SK-N-SH (cell line): ENCODE measurements at regions not wholly inside any gene's neighbourhood (a gene's known extent, or its start where the extent isn't known, plus 50 kb on each side); places are given as distances from the start of the nearest gene placed in this dataset.

Experiments
- CTCF ChIA-PET: fragments of 300-600, 350-600 bp; formaldehyde crosslinking; extraction: SDS; loops from one replicate; lab custom pipeline; 2021; lab: Yijun Ruan, JAX
- POLR2A ChIA-PET: fragments of 350-600 bp; sonication (Branson Sonifier 250); formaldehyde crosslinking; extraction: SDS; loops from one replicate; lab custom pipeline; 2020; ENCODE audit warnings: antibody characterized with exemption, inconsistent platforms; lab: Yijun Ruan, JAX
- DNase-seq: peaks from one replicate; pipeline ENCODE4 v3.0.0; 2012
- H2AFZ ChIP-seq: fragments of 200-600 bp; sonication (generic); 2 replicates; pipeline ENCODE4 v1.8.1; 2016; ENCODE audit warnings: antibody characterized with exemption, mild to moderate bottlenecking, low read depth
- H3F3A ChIP-seq: fragments of 200-600 bp; sonication (generic); replicated peaks from 2 replicates; pipeline ENCODE3; 2016; ENCODE audit warnings: antibody characterized with exemption, mild to moderate bottlenecking; ENCODE audit not compliant: insufficient read depth
- H3K27ac ChIP-seq, 2 experiments: fragments of 200-500 bp in 1 of 2; fragments of 200-600 bp in 1 of 2; sonication (Bioruptor generic) in 1 of 2; sonication (generic), shearing (Covaris generic) in 1 of 2; 2 replicates each; pipeline versions ENCODE4 v1.5.1 to v1.6.1; 2014 to 2016; ENCODE audit warnings: low read depth in 2 of 2, inconsistent platforms in 1 of 2, low read length in 1 of 2, mild to moderate bottlenecking in 1 of 2, mixed read lengths in 1 of 2
- H3K27me3 ChIP-seq: fragments of 200-600 bp; sonication (generic), shearing (Covaris generic); 2 replicates; pipeline ENCODE4 v1.6.1; 2016; ENCODE audit warnings: mixed run types; ENCODE audit not compliant: insufficient read depth
- H3K36me3 ChIP-seq, 2 experiments: fragments of 200-500 bp in 1 of 2; fragments of 200-600 bp in 1 of 2; sonication (Bioruptor generic) in 1 of 2; sonication (generic) in 1 of 2; replicated peaks in 1 of 2; 2 replicates each; pipeline versions ENCODE3 to v1.5.1; 2014 to 2016; ENCODE audit warnings: low read length in 1 of 2, mild to moderate bottlenecking in 1 of 2; ENCODE audit not compliant: insufficient read depth in 2 of 2, control insufficient read depth in 1 of 2
- H3K4me1 ChIP-seq, 2 experiments: fragments of 200-500 bp in 1 of 2; fragments of 200-600 bp in 1 of 2; sonication (Bioruptor generic) in 1 of 2; sonication (generic), shearing (Covaris generic) in 1 of 2; 2 replicates each; pipeline versions ENCODE4 v1.5.1 to v1.6.1; 2014 to 2016; ENCODE audit warnings: low read depth in 1 of 2, low read length in 1 of 2, mixed run types in 1 of 2; ENCODE audit not compliant: insufficient read depth in 2 of 2, control insufficient read depth in 1 of 2
- H3K4me2 ChIP-seq: fragments of 200-600 bp; sonication (generic), shearing (Covaris generic); 2 replicates; pipeline ENCODE4 v1.6.1; 2017; ENCODE audit warnings: mixed run types
- H3K4me3 ChIP-seq, 2 experiments: fragments of 200-500 bp in 1 of 2; fragments of 200-600 bp in 1 of 2; sonication (Bioruptor generic) in 1 of 2; sonication (generic), shearing (Covaris generic) in 1 of 2; 2 replicates each; pipeline versions ENCODE4 v1.5.1 to v1.8.1; 2014 to 2016; ENCODE audit warnings: low read depth in 2 of 2, inconsistent platforms in 1 of 2, low read length in 1 of 2, mild to moderate bottlenecking in 1 of 2, mixed read lengths in 1 of 2, moderate library complexity in 1 of 2
- H3K79me2 ChIP-seq: fragments of 200-600 bp; sonication (generic); 2 replicates; pipeline ENCODE4 v1.8.1; 2017; ENCODE audit warnings: mild to moderate bottlenecking; ENCODE audit not compliant: insufficient read depth
- H3K9ac ChIP-seq: fragments of 200-600 bp; sonication (generic); 2 replicates; pipeline ENCODE4 v1.6.1; 2017; ENCODE audit warnings: mixed run types
- H3K9me2 ChIP-seq: fragments of 200-600 bp; sonication (generic); 2 replicates; pipeline ENCODE4 v1.6.1; 2017; ENCODE audit warnings: mixed run types
- H3K9me3 ChIP-seq: fragments of 200-600 bp; sonication (generic); 2 replicates; pipeline ENCODE4 v1.6.1; 2017; ENCODE audit warnings: mixed run types, mild to moderate bottlenecking, moderate library complexity
- H4K20me1 ChIP-seq: fragments of 200-600 bp; sonication (generic); 2 replicates; pipeline ENCODE4 v1.6.1; 2017; ENCODE audit warnings: mild to moderate bottlenecking, mixed run types; ENCODE audit not compliant: insufficient read depth
- CTCF ChIP-seq: fragments of 200-600 bp; sonication (generic); IDR thresholded peaks from 2 replicates; pipeline ENCODE4 v1.6.1; 2017; ENCODE audit warnings: antibody characterized with exemption, mild to moderate bottlenecking, moderate library complexity
- ELF1 ChIP-seq: IDR thresholded peaks from 2 replicates; pipeline ENCODE4 v1.4.0; 2012
- EZH2phosphoT487 ChIP-seq: fragments of 200-600 bp; sonication (generic); IDR thresholded peaks from 2 replicates; pipeline ENCODE4 v1.6.1; 2017; ENCODE audit warnings: low read depth, mixed run types, mild to moderate bottlenecking, antibody characterized with exemption, moderate library complexity, borderline replicate concordance
- FOXM1 ChIP-seq: IDR thresholded peaks from 2 replicates; pipeline ENCODE4 v1.4.0; 2012; ENCODE audit warnings: low read depth, mild to moderate bottlenecking
- GATA2 ChIP-seq: sonication (generic); formaldehyde crosslinking; IDR thresholded peaks from 2 replicates; pipeline ENCODE4 v1.5.0; 2020; ENCODE audit warnings: mild to moderate bottlenecking, missing genetic modification reagents
- JUND ChIP-seq: IDR thresholded peaks from 2 replicates; pipeline ENCODE4 v1.4.0; 2012
- MAX ChIP-seq: IDR thresholded peaks from 2 replicates; pipeline ENCODE4 v1.4.0; 2012; ENCODE audit warnings: low read depth
- NFIC ChIP-seq: IDR thresholded peaks from 2 replicates; pipeline ENCODE4 v1.4.0; 2012; ENCODE audit warnings: borderline replicate concordance
- NRF1 ChIP-seq: IDR thresholded peaks from 2 replicates; pipeline ENCODE4 v1.6.1; 2012; ENCODE audit warnings: low read depth, mild to moderate bottlenecking, low read length
- PBX3 ChIP-seq: IDR thresholded peaks from 2 replicates; pipeline ENCODE4; 2012
- RAD21 ChIP-seq: IDR thresholded peaks from 2 replicates; pipeline ENCODE4 v1.6.1; 2012; ENCODE audit warnings: mild to moderate bottlenecking, low read length
- REST ChIP-seq: IDR thresholded peaks from 2 replicates; pipeline ENCODE4 v1.6.1; 2012; ENCODE audit warnings: mild to moderate bottlenecking, low read depth, low read length, moderate library complexity
- RFX5 ChIP-seq: IDR thresholded peaks from 2 replicates; pipeline ENCODE4 v1.6.1; 2012; ENCODE audit warnings: mild to moderate bottlenecking, improper control_type of control experiment, low read length
- RXRA ChIP-seq: IDR thresholded peaks from 2 replicates; pipeline ENCODE4 v1.4.0; 2012; ENCODE audit warnings: low read depth, mild to moderate bottlenecking, borderline replicate concordance
- TAF1 ChIP-seq: IDR thresholded peaks from 2 replicates; pipeline ENCODE4 v1.6.1; 2012; ENCODE audit warnings: low read depth, mild to moderate bottlenecking, low read length, moderate library complexity, borderline replicate concordance
- TCF12 ChIP-seq: IDR thresholded peaks from 2 replicates; pipeline ENCODE4 v1.4.0; 2012
- TEAD4 ChIP-seq: IDR thresholded peaks from 2 replicates; pipeline ENCODE4 v1.4.0; 2012; ENCODE audit warnings: mild to moderate bottlenecking, borderline replicate concordance; ENCODE audit not compliant: insufficient read depth
- USF2 ChIP-seq: fragments of 150-350 bp; IDR thresholded peaks from 2 replicates; pipeline ENCODE4 v1.6.1; 2017; ENCODE audit warnings: antibody characterized with exemption, low read length, low read depth, borderline replicate concordance
- YY1 ChIP-seq: IDR thresholded peaks from 2 replicates; pipeline ENCODE4 v1.4.0; 2012; ENCODE audit warnings: low read depth, mild to moderate bottlenecking
- ZBTB33 ChIP-seq: IDR thresholded peaks from 2 replicates; pipeline ENCODE4 v1.4.0; 2012; ENCODE audit warnings: low read depth, borderline replicate concordance
- WGBS: methylation state at CpG from one replicate; pipeline ENCODE4 v1.1.6; 2017; ENCODE audit warnings: low lambda C conversion rate; 5-methylcytosine and 5-hydroxymethylcytosine counted together

- no peak for TF ChIP-seq NFIC
Measured at GRCh38 chr6:110528930-110529325, 52.5 kb upstream of the SLC22A16 start (continued).

- H3K4me1 ChIP-seq, result peaks cover 0 to 18% of the 10 kb centered on the region in 2 experiments; a peak in 2 of 4 replicates
- no peak overlapping the region for H3K4me2 ChIP-seq
- H3K79me2 ChIP-seq, result no peaks in the 10 kb centered on the region
- ChIA-PET POLR2A (interaction anchor here (1.0 kb wide), 1 partner anchor 731 kb away, joined by 3 read pairs; a partner anchor contains a TSS), CTCF (interaction anchor here (0.6 to 3.6 kb wide), 28 partner anchors 10 to 1548 kb away, joined by 3 to 72 read pairs (median 4); no protein-coding TSS in a partner anchor)
- no peaks in the 10 kb centered on the region for H3K27me3 ChIP-seq
- WGBS, result 24% methylated on average over 4 of the region's 4 CpGs
- peak overlapping the region; percentile 89; the same call in 1 of the 2 replicates for H2AFZ ChIP-seq
- peaks cover 27% of the 10 kb centered on the region for H3F3A ChIP-seq
- H3K9me2 ChIP-seq, result no peaks in the 10 kb centered on the region
- H3K36me3 ChIP-seq, result peaks cover 0 to 4% of the 10 kb centered on the region in 2 experiments
- peak overlapping the region; percentile 18; the same call in 1 of the 2 replicates for H3K9ac ChIP-seq
- peak; percentile 59 for DNase-seq
- peak overlapping the region in 1 of 2 experiments; percentile 42; a peak in 1 of 4 replicates for H3K4me3 ChIP-seq
- no peaks in the 10 kb centered on the region for H4K20me1 ChIP-seq
- H3K9me3 ChIP-seq, result no peaks in the 10 kb centered on the region
- H3K27ac ChIP-seq, result peak overlapping the region; percentile 47 to 91; a peak in 3 of 4 replicates
- TF ChIP-seq REST (no peak), ELF1 (no peak), GATA2 (CRISPR knock-in tag) (no peak), ZBTB33 (peak; percentile 32; the same call in 1 of the 2 replicates), USF2 (no peak), YY1 (no peak), TAF1 (no peak), RXRA (peak; percentile 48; the same call in 1 of the 2 replicates), PBX3 (peak; percentile 86), JUND (peak; percentile 70), TEAD4 (peak; percentile 84), RFX5 (no peak), CTCF (peak; percentile 93), TCF12 (peak; percentile 87), FOXM1 (peak; percentile 68; the same call in 1 of the 2 replicates), NRF1 (no peak), EZH2phosphoT487 (no peak), RAD21 (peak; percentile 93), MAX (no peak)
Measured at GRCh38 chr6:110528101-110528929, 51.9 kb upstream of the SLC22A16 start.
